ENCODE measurements at regions not wholly inside any gene's neighbourhood (a gene's known extent, or its start where the extent isn't known, plus 50 kb on each side); places are given as distances from the start of the nearest gene placed in this dataset.

GRCh38 chr2:81043681-81044080 lies 739.1 kb upstream of the LRRTM1 start:
- TF ChIP-seq CTCF (IDR thresholded peaks at IDR 0.05; ENCODE audit: low read depth, low read length), result no peak
- no peak for DNase-seq (ENCODE audit: low read depth in 1 of 2, low spot score in 1 of 2)
- Histone ChIP-seq H3K27ac (no peak overlapping the region), H3K4me3 (no peak overlapping the region), H3K36me3 (no peaks in the 10 kb centered on the region), H3K4me1 (ENCODE audit: low read depth) (no peaks in the 10 kb centered on the region), H3K9me3 (ENCODE audit: low read depth) (no peaks in the 10 kb centered on the region), H3K27me3 (no peaks in the 10 kb centered on the region)

GRCh38 chr2:81007104-81007503 lies 702.6 kb upstream of the LRRTM1 start:
- no peaks in the 10 kb centered on the region for H3K9me3 ChIP-seq (ENCODE audit: low read depth)
- H3K27ac ChIP-seq, result no peak overlapping the region
- DNase-seq (ENCODE audit: low read depth in 1 of 2, low spot score in 1 of 2), result no peak
- TF ChIP-seq CTCF (IDR thresholded peaks at IDR 0.05; ENCODE audit: low read depth, low read length), result no peak
- no peaks in the 10 kb centered on the region for H3K36me3 ChIP-seq
- no peak overlapping the region for H3K4me3 ChIP-seq
- no peaks in the 10 kb centered on the region for H3K27me3 ChIP-seq
- H3K4me1 ChIP-seq (ENCODE audit: low read depth), result no peaks in the 10 kb centered on the region

- no peaks in the 10 kb centered on the region for H3K4me1 ChIP-seq (ENCODE audit: low read depth)
- TF ChIP-seq CTCF (IDR thresholded peaks at IDR 0.05; ENCODE audit: low read depth, low read length), result no peak
- H3K4me3 ChIP-seq, result no peak overlapping the region
- no peak for DNase-seq (ENCODE audit: low read depth in 1 of 2, low spot score in 1 of 2)
- H3K27ac ChIP-seq, result no peak overlapping the region
- no peaks in the 10 kb centered on the region for H3K36me3 ChIP-seq
- no peaks in the 10 kb centered on the region for H3K27me3 ChIP-seq
- no peaks in the 10 kb centered on the region for H3K9me3 ChIP-seq (ENCODE audit: low read depth)
Observed at GRCh38 chr2:81002906-81003305, 698.4 kb upstream of the LRRTM1 start.

GRCh38 chr2:80987466-80987865 lies 682.9 kb upstream of the LRRTM1 start:
- no peaks in the 10 kb centered on the region for H3K36me3 ChIP-seq
- DNase-seq (ENCODE audit: low read depth in 1 of 2, low spot score in 1 of 2), result no peak
- H3K4me1 ChIP-seq (ENCODE audit: low read depth), result no peaks in the 10 kb centered on the region
- no peak overlapping the region for H3K27ac ChIP-seq
- H3K4me3 ChIP-seq, result no peak overlapping the region
- no peaks in the 10 kb centered on the region for H3K27me3 ChIP-seq
- H3K9me3 ChIP-seq (ENCODE audit: low read depth), result no peaks in the 10 kb centered on the region
- TF ChIP-seq CTCF (IDR thresholded peaks at IDR 0.05; ENCODE audit: low read depth, low read length), result no peak

- no peak for TF ChIP-seq CTCF (IDR thresholded peaks at IDR 0.05; ENCODE audit: low read depth, low read length)
- DNase-seq (ENCODE audit: low read depth in 1 of 2, low spot score in 1 of 2), result no peak
- Histone ChIP-seq H3K27me3 (no peaks in the 10 kb centered on the region), H3K4me1 (ENCODE audit: low read depth) (no peaks in the 10 kb centered on the region), H3K27ac (no peak overlapping the region), H3K4me3 (no peak overlapping the region), H3K36me3 (no peaks in the 10 kb centered on the region), H3K9me3 (ENCODE audit: low read depth) (no peaks in the 10 kb centered on the region)
Observed at GRCh38 chr2:80969900-80970299, 665.3 kb upstream of the LRRTM1 start.

- no peak overlapping the region for H3K27ac ChIP-seq
- no peaks in the 10 kb centered on the region for H3K9me3 ChIP-seq (ENCODE audit: low read depth)
- H3K27me3 ChIP-seq, result no peaks in the 10 kb centered on the region
- no peak overlapping the region for H3K4me3 ChIP-seq
- DNase-seq (ENCODE audit: low read depth in 1 of 2, low spot score in 1 of 2), result no peak
- TF ChIP-seq CTCF (IDR thresholded peaks at IDR 0.05; ENCODE audit: low read depth, low read length), result no peak
- H3K36me3 ChIP-seq, result no peaks in the 10 kb centered on the region
- no peaks in the 10 kb centered on the region for H3K4me1 ChIP-seq (ENCODE audit: low read depth)
Observed at GRCh38 chr2:80968450-80968849, 663.9 kb upstream of the LRRTM1 start.

Measured in cardiac muscle cell (in vitro differentiated cells and primary cell).